Esophagus squamous epithelium (tissue), 5 donors: ENCODE measurements at regions not wholly inside any gene's neighbourhood (a gene's known extent, or its start where the extent isn't known, plus 50 kb on each side); places are given as distances from the start of the nearest gene placed in this dataset.

Source experiments
- DNase-seq: peaks from one replicate; lab custom pipeline; 2025; lab: John Stamatoyannopoulos, UW
- H3K27ac ChIP-seq, 4 donors: fragments of 200-600 bp; sonication (generic); one replicate each; pipeline ENCODE4 v1.5.1; 2016 to 2019; ENCODE audit warnings: mild to moderate bottlenecking in 1 of 4
- H3K27me3 ChIP-seq, 4 donors: fragments of 200-600 bp; sonication (generic); 1 replicate in 3 of 4; 2 replicates in 1 of 4; pipeline versions ENCODE4 v1.5.1 to v1.6.0; 2017 to 2021; ENCODE audit warnings: antibody characterized with exemption in 1 of 4
- H3K36me3 ChIP-seq, 3 donors: fragments of 200-600 bp; sonication (generic); one replicate each; pipeline ENCODE4 v1.5.1; 2016 to 2019
- H3K4me1 ChIP-seq, 3 donors: fragments of 200-600 bp; sonication (generic); one replicate each; pipeline ENCODE4 v1.5.1; 2017 to 2019
- H3K4me3 ChIP-seq, 4 donors: fragments of 200-600 bp; sonication (generic); 1 replicate in 3 of 4; 2 replicates in 1 of 4; pipeline ENCODE4 v1.5.1; 2016 to 2019; ENCODE audit warnings: mild to moderate bottlenecking in 2 of 4, moderate library complexity in 1 of 4
- H3K9me3 ChIP-seq, 3 donors: fragments of 200-600 bp; sonication (generic); one replicate each; pipeline ENCODE4 v1.5.1; 2016 to 2019
- CTCF ChIP-seq, 6 experiments: fragments of 450-650 bp in 4 of 6; fragments of 200-600 bp in 2 of 6; sonication (generic) in 2 of 6; IDR thresholded peaks; one replicate each; pipeline ENCODE4 v1.5.1; 2016 to 2019; ENCODE audit warnings: antibody characterized with exemption in 6 of 6, mild to moderate bottlenecking in 4 of 6, moderate library complexity in 4 of 6
- POLR2A ChIP-seq, 4 donors: fragments of 450-650 bp; IDR thresholded peaks; one replicate each; pipeline ENCODE4 v1.6.1; 2017; ENCODE audit warnings: antibody characterized with exemption in 4 of 4, mild to moderate bottlenecking in 4 of 4, moderate library complexity in 3 of 4
- WGBS, 2 donors: methylation state at CpG; one replicate each; pipeline ENCODE4 v1.1.5; 2018; 5-methylcytosine and 5-hydroxymethylcytosine counted together
- intact Hi-C: fragments of 100-400 bp; cut with DNase I; formaldehyde crosslinking; loops from one replicate; pipeline ENCODE4 v1.15.0; 2022
- donor health status: DM: yes; HTN: yes; CAD: no.

GRCh38 chr13:76027131-76027530 lies 391.0 kb downstream of the LMO7 start:
- no peak for DNase-seq
- no peaks in the 10 kb centered on the region for H3K36me3 ChIP-seq
- no peaks in the 10 kb centered on the region for H3K4me1 ChIP-seq
- 72 to 78% methylated on average over 2 of the region's 2 CpGs for WGBS, 2 donors
- intact Hi-C loops: no loop called here
- H3K27ac ChIP-seq: no peak overlapping the region
- H3K9me3 ChIP-seq: no peaks in the 10 kb centered on the region
- H3K27me3 ChIP-seq: no peaks in the 10 kb centered on the region
- TF ChIP-seq CTCF (IDR thresholded peaks at IDR 0.05) (no peak), POLR2A (IDR thresholded peaks at IDR 0.05) (no peak)
- H3K4me3 ChIP-seq: no peak overlapping the region

GRCh38 chr13:76025392-76025791 lies 389.3 kb downstream of the LMO7 start:
- 88 to 89% methylated on average over 6 of the region's 6 CpGs for WGBS, 2 donors
- H3K27me3 ChIP-seq: no peaks in the 10 kb centered on the region
- intact Hi-C loops: no loop called here

GRCh38 chr13:76024151-76024550 lies 388.0 kb downstream of the LMO7 start:
- intact Hi-C loops: no loop called here
- Histone ChIP-seq H3K4me1 (no peaks in the 10 kb centered on the region), H3K4me3 (no peak overlapping the region), H3K27me3 (no peaks in the 10 kb centered on the region), H3K27ac (no peak overlapping the region), H3K36me3 (no peaks in the 10 kb centered on the region), H3K9me3 (no peaks in the 10 kb centered on the region)
- TF ChIP-seq POLR2A (IDR thresholded peaks at IDR 0.05) (no peak), CTCF (IDR thresholded peaks at IDR 0.05) (no peak)
- DNase-seq: no peak
- 80 to 100% methylated on average over 1 of the region's 1 CpG for WGBS, 2 donors

More at GRCh38 chr13:76025392-76025791, 389.3 kb downstream of the LMO7 start:
- TF ChIP-seq POLR2A (IDR thresholded peaks at IDR 0.05): no peak
- TF ChIP-seq CTCF (IDR thresholded peaks at IDR 0.05): no peak
- H3K4me3 ChIP-seq: no peak overlapping the region
- no peak for DNase-seq
- no peaks in the 10 kb centered on the region for H3K9me3 ChIP-seq
- H3K27ac ChIP-seq: no peak overlapping the region
- no peaks in the 10 kb centered on the region for H3K4me1 ChIP-seq
- H3K36me3 ChIP-seq: no peaks in the 10 kb centered on the region

- intact Hi-C loops: no loop called here
- no peaks in the 10 kb centered on the region for H3K36me3 ChIP-seq
Observed at GRCh38 chr13:76023652-76024051, 387.5 kb downstream of the LMO7 start.

GRCh38 chr13:76020421-76020955 lies 384.4 kb downstream of the LMO7 start:
- intact Hi-C loops: no loop called here
- no peak for DNase-seq
- H3K27ac ChIP-seq: no peak overlapping the region
- no peak for TF ChIP-seq CTCF (IDR thresholded peaks at IDR 0.05)
- TF ChIP-seq POLR2A (IDR thresholded peaks at IDR 0.05): no peak
- H3K36me3 ChIP-seq: no peaks in the 10 kb centered on the region
- H3K9me3 ChIP-seq: no peaks in the 10 kb centered on the region
- no peak overlapping the region for H3K4me3 ChIP-seq
- no peaks in the 10 kb centered on the region for H3K27me3 ChIP-seq
- 85 to 86% methylated on average over 4 of the region's 4 CpGs for WGBS, 2 donors
- H3K4me1 ChIP-seq: no peaks in the 10 kb centered on the region

More at GRCh38 chr13:76023652-76024051, 387.5 kb downstream of the LMO7 start:
- Histone ChIP-seq H3K4me3 (no peak overlapping the region), H3K4me1 (no peaks in the 10 kb centered on the region), H3K27me3 (no peaks in the 10 kb centered on the region), H3K9me3 (no peaks in the 10 kb centered on the region), H3K27ac (no peak overlapping the region)
- 44 to 46% methylated on average over 2 of the region's 2 CpGs for WGBS, 2 donors
- TF ChIP-seq CTCF (IDR thresholded peaks at IDR 0.05) (no peak), POLR2A (IDR thresholded peaks at IDR 0.05) (no peak)
- DNase-seq: no peak
